ENCODE measurements at regions not wholly inside any gene's neighbourhood (a gene's known extent, or its start where the extent isn't known, plus 50 kb on each side); places are given as distances from the start of the nearest gene placed in this dataset.

DNA sequence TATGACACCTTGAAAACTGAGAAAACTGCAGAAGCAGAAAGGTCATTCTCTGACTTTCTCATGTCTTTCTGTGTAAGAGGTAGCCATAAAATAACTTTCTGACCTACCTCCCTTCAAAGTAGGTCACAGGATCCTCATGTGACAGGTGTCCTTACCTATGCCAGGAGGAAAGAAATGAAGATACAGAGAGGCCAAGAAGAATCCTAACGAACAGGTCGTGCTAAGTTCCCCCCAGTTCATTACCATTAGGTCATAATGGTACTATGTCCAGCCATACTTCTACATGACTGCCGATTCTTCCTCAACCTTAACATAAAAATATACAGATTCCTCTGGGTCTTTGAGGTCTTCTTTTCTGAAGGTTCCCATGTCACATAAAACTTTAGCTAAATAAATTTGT lies 118.6 kb downstream of the FOXB1 start:
- no peak overlapping the region for H3K4me2 ChIP-seq (ENCODE audit: low read length)
- no peaks in the 10 kb centered on the region for H3K79me2 ChIP-seq (ENCODE audit: insufficient read depth, low read length)
- H3K27ac Mint-ChIP-seq (ENCODE audit: unreplicated experiment): no peak overlapping the region
- H4K20me1 ChIP-seq (ENCODE audit: insufficient read depth, low read length): no peaks in the 10 kb centered on the region
- peaks cover 7% of the 10 kb centered on the region for H3K27me3 ChIP-seq (ENCODE audit: insufficient read depth, low read length)
- no peaks in the 10 kb centered on the region for H3K9me3 Mint-ChIP-seq (ENCODE audit: unreplicated experiment)
- no peak for FAIRE-seq
- no peak overlapping the region for H3K27ac ChIP-seq (ENCODE audit: low read depth, low read length)
- no peaks in the 10 kb centered on the region for H3K4me1 ChIP-seq (ENCODE audit: insufficient read depth, low read length)
- H3K27me3 Mint-ChIP-seq (ENCODE audit: low read depth, unreplicated experiment): peaks cover 39% of the 10 kb centered on the region
- no peak overlapping the region for H2AFZ ChIP-seq (ENCODE audit: low read depth, low read length)
- H3K9ac ChIP-seq (ENCODE audit: low read length): no peak overlapping the region
- no peak overlapping the region for H3K4me3 Mint-ChIP-seq (ENCODE audit: unreplicated experiment)
- no peaks in the 10 kb centered on the region for H3K36me3 Mint-ChIP-seq (ENCODE audit: low read depth, unreplicated experiment)
- no peak for DNase-seq (ENCODE audit: low read depth)
- no peaks in the 10 kb centered on the region for H3K9me3 ChIP-seq (ENCODE audit: insufficient read depth, low read depth, low read length)
- no peak overlapping the region for H3K4me3 ChIP-seq (ENCODE audit: insufficient read depth, low read depth, low read length)
- TF ChIP-seq EZH2 (IDR thresholded peaks at IDR 0.05; ENCODE audit: insufficient read depth, low read length) (no peak), CTCF (IDR thresholded peaks at IDR 0.05; ENCODE audit: insufficient read depth, low read depth, low read length) (no peak)
- no peaks in the 10 kb centered on the region for H3K36me3 ChIP-seq (ENCODE audit: insufficient read depth, low read length)
- H3K4me1 Mint-ChIP-seq (ENCODE audit: low read depth, unreplicated experiment): peaks cover 5% of the 10 kb centered on the region

DNA sequence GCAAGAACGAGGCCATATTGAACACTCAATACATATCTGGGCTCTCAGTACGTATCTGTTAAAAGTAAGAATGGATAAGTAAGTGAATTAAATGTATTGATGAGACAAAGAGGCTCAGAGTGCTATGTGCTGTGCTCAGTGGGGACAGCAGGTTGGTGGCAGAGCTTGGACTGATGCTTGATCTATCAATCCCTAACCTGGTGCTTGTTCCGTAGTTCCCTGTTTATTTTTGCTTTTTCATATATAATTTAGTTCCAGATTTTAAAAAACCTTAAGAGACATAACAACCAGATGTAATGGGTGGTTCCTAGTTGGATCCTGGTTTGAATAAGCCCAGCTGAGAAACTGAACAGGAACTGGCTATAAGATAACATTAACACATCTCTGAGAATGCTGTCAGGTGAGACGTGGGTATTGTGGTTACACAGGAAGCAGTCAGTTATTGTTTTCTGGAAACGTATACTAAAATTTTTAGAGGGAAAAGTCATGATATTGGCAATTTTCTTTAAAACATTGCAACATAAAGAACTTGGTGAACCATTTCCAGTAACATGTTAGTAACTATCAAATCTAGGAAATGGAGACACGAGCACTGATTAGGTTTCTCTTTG lies 120.5 kb downstream of the FOXB1 start:
- Mint-ChIP-seq H3K9me3 (ENCODE audit: unreplicated experiment) (no peaks in the 10 kb centered on the region), H3K4me3 (ENCODE audit: unreplicated experiment) (no peak overlapping the region), H3K27me3 (ENCODE audit: low read depth, unreplicated experiment) (peaks cover 26% of the 10 kb centered on the region), H3K27ac (ENCODE audit: unreplicated experiment) (no peak overlapping the region), H3K36me3 (ENCODE audit: low read depth, unreplicated experiment) (no peaks in the 10 kb centered on the region), H3K4me1 (ENCODE audit: low read depth, unreplicated experiment) (peaks cover 3% of the 10 kb centered on the region)
- Histone ChIP-seq H3K4me1 (ENCODE audit: insufficient read depth, low read length) (peaks cover 10% of the 10 kb centered on the region), H2AFZ (ENCODE audit: low read depth, low read length) (no peak overlapping the region), H3K4me3 (ENCODE audit: insufficient read depth, low read depth, low read length) (no peak overlapping the region), H4K20me1 (ENCODE audit: insufficient read depth, low read length) (no peaks in the 10 kb centered on the region), H3K4me2 (ENCODE audit: low read length) (no peak overlapping the region), H3K36me3 (ENCODE audit: insufficient read depth, low read length) (no peaks in the 10 kb centered on the region), H3K9me3 (ENCODE audit: insufficient read depth, low read depth, low read length) (no peaks in the 10 kb centered on the region), H3K79me2 (ENCODE audit: insufficient read depth, low read length) (no peaks in the 10 kb centered on the region), H3K27ac (ENCODE audit: low read depth, low read length) (no peak overlapping the region), H3K27me3 (ENCODE audit: insufficient read depth, low read length) (no peaks in the 10 kb centered on the region), H3K9ac (ENCODE audit: low read length) (no peak overlapping the region)
- FAIRE-seq: no peak
- TF ChIP-seq CTCF (IDR thresholded peaks at IDR 0.05; ENCODE audit: insufficient read depth, low read depth, low read length) (no peak), EZH2 (IDR thresholded peaks at IDR 0.05; ENCODE audit: insufficient read depth, low read length) (no peak)
- DNase-seq (ENCODE audit: low read depth): no peak

- Mint-ChIP-seq H3K4me3 (ENCODE audit: unreplicated experiment) (no peak overlapping the region), H3K36me3 (ENCODE audit: low read depth, unreplicated experiment) (no peaks in the 10 kb centered on the region), H3K4me1 (ENCODE audit: low read depth, unreplicated experiment) (peaks cover 3% of the 10 kb centered on the region), H3K27me3 (ENCODE audit: low read depth, unreplicated experiment) (peaks cover 21% of the 10 kb centered on the region), H3K27ac (ENCODE audit: unreplicated experiment) (no peak overlapping the region), H3K9me3 (ENCODE audit: unreplicated experiment) (no peaks in the 10 kb centered on the region)
- Histone ChIP-seq H3K4me1 (ENCODE audit: insufficient read depth, low read length) (peaks cover 10% of the 10 kb centered on the region), H4K20me1 (ENCODE audit: insufficient read depth, low read length) (no peaks in the 10 kb centered on the region), H3K9ac (ENCODE audit: low read length) (no peak overlapping the region), H3K27ac (ENCODE audit: low read depth, low read length) (no peak overlapping the region), H3K4me2 (ENCODE audit: low read length) (no peak overlapping the region), H3K79me2 (ENCODE audit: insufficient read depth, low read length) (no peaks in the 10 kb centered on the region), H3K9me3 (ENCODE audit: insufficient read depth, low read depth, low read length) (no peaks in the 10 kb centered on the region), H3K27me3 (ENCODE audit: insufficient read depth, low read length) (no peaks in the 10 kb centered on the region), H2AFZ (ENCODE audit: low read depth, low read length) (no peak overlapping the region), H3K36me3 (ENCODE audit: insufficient read depth, low read length) (no peaks in the 10 kb centered on the region), H3K4me3 (ENCODE audit: insufficient read depth, low read depth, low read length) (no peak overlapping the region)
- DNase-seq (ENCODE audit: low read depth) (no peak), FAIRE-seq (no peak)
- TF ChIP-seq CTCF (IDR thresholded peaks at IDR 0.05; ENCODE audit: insufficient read depth, low read depth, low read length): no peak
- no peak for TF ChIP-seq EZH2 (IDR thresholded peaks at IDR 0.05; ENCODE audit: insufficient read depth, low read length)
These were observed 121.2 kb downstream of the FOXB1 start for GRCh38 chr15:60125334-60125733.
